HG03064 (cell line): ENCODE measurements at regions not wholly inside any gene's neighbourhood (a gene's known extent, or its start where the extent isn't known, plus 50 kb on each side); places are given as distances from the start of the nearest gene placed in this dataset.
"Not testable (repeated sequence)": the region's sequence is repeated elsewhere in the genome, so short reads cannot be mapped to it uniquely, and the experiment has no call there.

Source experiments
- ATAC-seq: cut with Tn5 transposase; IDR thresholded peaks from one replicate; pipeline ENCODE4 v1.9.1; 2021; ENCODE audit warnings: low read depth; ENCODE audit not compliant: unreplicated experiment

- ATAC-seq = not testable (repeated sequence)
These were observed 151.6 kb downstream of the CDRT15L2 start for GRCh38 chr17:20731131-20731530.

GRCh38 chr17:20733923-20734322, 154.4 kb downstream of the CDRT15L2 start:
- ATAC-seq = no peak

GRCh38 chr17:20735796-20736195, 156.3 kb downstream of the CDRT15L2 start:
- ATAC-seq = no peak

- not testable (repeated sequence) for ATAC-seq
These were observed 158.1 kb downstream of the CDRT15L2 start for GRCh38 chr17:20737636-20738035.

- no peak for ATAC-seq
These were observed 191.6 kb downstream of the CDRT15L2 start for GRCh38 chr17:20771104-20771503.

- no peak for ATAC-seq
These were observed 195.1 kb downstream of the CDRT15L2 start for GRCh38 chr17:20774472-20775135.

DNA sequence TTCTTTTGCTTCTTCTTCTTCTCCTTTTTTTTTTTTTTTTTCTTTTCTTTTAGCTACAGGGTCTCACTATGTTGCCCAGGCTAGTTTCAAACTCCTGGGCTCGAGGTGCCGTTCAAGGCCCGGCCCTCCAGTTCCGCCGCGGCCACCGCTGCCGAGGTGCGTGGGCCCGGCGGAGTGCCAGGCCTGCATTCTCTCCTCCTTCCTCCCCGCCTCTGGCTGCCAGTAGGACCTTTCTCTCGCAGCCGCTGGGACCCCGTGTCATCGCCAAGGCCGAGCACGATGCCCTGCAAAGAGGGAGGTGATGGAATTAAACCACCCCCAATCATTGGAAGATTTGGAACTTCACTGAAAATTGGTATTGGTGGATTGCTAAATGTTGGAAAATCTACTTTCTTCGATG, 195.8 kb downstream of the CDRT15L2 start:
- no peak for ATAC-seq

DNA sequence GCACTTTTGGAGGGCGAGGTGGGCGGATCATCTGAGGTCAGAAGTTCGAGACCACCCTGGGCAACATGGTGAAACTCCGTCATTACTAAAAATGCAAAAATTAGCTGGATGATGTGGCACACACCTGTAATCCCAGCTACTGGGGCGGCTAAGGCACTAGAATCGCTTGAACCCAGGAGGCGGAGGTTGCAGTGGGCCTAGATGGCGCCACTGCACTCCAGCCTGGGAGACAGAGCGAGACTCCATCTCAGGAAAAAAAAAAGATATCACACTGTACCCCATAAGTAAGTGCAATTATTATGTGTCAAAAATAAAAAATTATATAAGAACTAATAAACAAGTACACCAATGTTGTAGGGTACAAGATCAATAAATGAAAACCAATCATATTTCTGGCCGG, 200.0 kb downstream of the CDRT15L2 start:
- no peak for ATAC-seq

- no peak for ATAC-seq
These were observed 201.7 kb downstream of the CDRT15L2 start for GRCh38 chr17:20781260-20781659.

GRCh38 chr17:20781869-20782268, 202.3 kb downstream of the CDRT15L2 start:
- ATAC-seq = not testable (repeated sequence)

DNA sequence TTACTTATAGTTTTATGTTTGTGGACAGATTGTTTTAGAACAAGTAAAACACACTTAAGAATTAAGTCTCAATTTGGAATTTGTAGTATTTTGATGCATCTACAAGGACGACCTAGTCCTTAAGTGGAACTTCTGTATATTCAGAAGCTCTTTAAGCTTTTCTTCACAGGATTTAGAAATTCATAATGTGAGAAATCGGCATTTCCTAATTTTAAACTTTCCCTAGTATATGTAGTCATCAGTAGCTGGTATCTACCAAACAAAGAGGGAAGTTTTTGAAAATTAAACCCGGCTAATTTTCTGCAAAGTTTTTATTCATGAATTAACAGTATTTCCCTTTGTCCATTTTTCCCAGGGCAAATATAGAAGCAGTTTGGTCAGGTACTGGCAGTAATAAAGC, 203.6 kb downstream of the CDRT15L2 start:
- ATAC-seq = no peak

DNA sequence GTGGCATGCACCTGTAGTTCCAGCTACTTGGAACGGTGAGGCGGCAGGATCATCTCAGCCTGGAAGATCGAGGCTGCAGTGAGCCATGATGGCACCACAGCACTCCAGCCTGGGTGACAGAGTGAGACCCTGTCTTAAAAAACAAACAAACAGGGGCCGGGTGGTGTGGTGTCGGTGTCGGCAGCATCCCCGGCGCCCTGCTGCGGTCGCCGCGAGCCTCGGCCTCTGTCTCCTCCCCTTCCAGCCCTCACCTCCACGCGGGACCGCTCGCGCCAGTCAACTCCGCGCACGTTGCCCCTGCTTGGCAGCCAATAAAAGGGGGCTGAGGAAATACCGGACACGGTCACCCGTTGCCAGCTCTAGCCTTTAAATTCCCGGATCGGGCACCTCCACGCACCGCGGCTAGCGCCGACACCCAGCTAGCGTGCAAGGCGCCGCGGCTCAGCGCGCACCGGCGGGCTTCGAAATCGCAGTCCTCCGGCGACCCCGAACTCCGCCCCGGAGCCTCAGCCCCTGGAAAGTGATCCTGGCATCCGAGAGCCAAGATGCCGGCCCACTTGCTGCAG, 204.7 kb downstream of the CDRT15L2 start:
- no peak for ATAC-seq

- no peak for ATAC-seq
These were observed 207.8 kb downstream of the CDRT15L2 start for GRCh38 chr17:20787281-20787680.

DNA sequence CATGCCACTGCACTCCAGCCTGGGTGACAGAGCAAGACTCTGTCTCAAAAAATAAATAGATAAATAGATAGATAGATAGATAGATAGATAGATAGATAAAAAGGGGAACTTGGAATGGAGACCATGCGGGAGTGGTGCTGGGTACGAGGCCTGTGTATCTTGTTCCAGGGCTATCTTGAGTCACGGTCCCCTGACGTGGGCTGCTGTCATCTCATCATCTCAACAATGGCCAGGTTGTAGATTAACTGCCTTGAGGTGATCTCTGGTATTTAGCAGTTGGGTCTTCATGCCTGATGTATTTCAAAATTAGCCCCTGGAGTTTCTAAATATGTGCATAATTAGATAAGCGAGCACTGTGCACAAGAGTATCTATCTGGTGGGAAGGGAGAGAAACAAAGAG, 212.1 kb downstream of the CDRT15L2 start:
- no peak for ATAC-seq

- ATAC-seq = not testable (repeated sequence)
These were observed 215.0 kb downstream of the CDRT15L2 start for GRCh38 chr17:20794532-20794931.

DNA sequence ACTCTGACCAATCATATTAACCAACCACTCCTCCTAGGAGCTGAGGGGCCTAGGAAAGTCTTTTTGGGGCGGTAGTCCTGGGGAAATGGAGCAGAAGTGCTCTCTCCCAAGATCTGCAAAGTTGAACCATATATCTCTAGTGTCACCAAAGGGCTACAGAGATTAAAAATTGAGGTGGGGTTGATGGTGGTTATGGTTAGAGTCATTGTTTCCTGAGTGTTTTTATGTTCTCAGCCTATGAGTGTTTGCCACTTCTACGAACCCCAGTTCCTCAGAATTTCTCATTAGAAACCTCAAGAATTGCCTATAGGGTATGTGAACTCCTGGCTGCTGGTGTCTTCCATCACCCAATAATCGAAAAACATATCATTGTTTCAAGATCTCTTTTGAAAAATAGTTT, 217.8 kb downstream of the CDRT15L2 start:
- no peak for ATAC-seq

GRCh38 chr17:20800146-20800545, 220.6 kb downstream of the CDRT15L2 start:
- ATAC-seq = no peak

DNA sequence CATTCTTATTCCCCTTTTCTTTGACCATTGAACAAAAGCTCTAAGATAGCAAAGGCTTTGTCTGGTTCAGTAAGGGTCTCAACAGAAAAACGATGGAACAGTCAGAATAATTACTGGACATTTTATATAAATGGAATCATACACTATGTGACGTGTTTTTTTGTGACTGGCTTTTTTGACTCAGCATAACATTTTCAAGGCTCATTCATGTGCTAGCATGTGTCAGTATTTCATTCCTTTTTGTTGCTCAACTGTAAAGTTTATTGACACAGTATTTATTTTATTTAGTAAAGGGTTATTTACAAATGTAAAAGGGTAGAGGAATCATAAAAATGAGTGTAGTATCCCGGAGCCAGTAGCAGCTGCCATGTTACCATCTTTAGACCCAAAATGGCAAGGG, 226.2 kb downstream of the CDRT15L2 start:
- no peak for ATAC-seq

GRCh38 chr17:20807566-20807965, 228.0 kb downstream of the CDRT15L2 start:
- not testable (repeated sequence) for ATAC-seq

DNA sequence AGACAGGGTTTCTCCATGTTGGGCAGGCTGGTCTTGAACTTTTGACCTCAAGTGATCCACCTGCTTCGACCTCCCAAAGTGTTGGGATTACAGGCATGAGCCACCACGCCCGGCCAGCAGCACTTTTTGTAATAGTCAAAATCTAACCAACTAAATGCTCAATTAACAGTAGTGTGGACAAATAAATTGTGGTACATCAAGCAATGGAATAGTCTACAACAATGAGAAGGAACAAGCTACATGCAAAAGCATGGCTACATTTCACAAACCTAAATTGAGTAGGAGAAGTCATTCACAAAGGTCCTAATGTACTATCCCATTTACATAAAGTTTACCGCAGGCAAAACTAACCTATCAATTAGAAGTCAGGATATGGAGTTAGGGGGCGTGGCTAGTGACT, 227.4 kb downstream of the USP22 start:
- not testable (repeated sequence) for ATAC-seq

DNA sequence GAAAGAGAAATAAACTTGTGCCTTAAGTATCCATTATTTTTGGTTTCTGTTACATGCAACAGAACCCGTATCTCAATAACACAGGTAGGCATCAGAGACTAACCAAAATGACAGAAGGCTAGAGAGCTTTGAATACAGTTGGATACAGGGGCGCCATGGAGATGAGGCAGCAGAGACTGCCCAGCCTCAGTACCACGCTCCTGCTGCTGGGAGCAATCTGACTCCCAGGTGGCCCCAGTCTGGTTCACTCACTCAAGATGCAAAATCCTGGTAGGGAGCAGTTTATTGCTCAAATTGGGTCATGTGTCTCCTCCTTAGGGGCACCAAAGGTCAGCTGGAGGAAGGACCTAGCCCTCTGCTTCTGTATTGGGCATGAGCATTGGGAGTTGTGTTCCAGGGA, 218.9 kb downstream of the USP22 start:
- ATAC-seq = no peak

DNA sequence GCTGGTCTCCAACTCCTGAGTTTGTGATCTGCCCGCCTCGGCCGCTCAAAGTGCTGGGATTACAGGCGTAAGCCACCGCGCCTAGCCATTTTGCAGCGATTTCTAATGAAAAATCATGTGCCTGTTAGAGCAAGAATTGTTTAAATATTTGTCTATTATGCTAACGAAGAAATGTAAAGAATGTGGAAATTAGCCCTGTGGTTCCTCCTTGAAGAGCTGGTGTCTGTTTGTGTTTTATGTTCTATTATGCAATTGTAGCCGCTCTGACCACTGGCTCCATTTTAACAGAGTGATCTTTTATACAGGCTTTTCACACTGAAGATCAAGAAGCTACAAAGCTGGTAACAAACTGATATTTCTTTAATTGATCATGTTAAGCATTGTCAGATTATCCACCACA, 217.3 kb downstream of the USP22 start:
- no peak for ATAC-seq
